GM13977 (cell line): ENCODE measurements at regions not wholly inside any gene's neighbourhood (a gene's known extent, or its start where the extent isn't known, plus 50 kb on each side); places are given as distances from the start of the nearest gene placed in this dataset.

Source experiments
- DNase-seq: peaks from one replicate; pipeline ENCODE4 v3.0.0; 2012; ENCODE audit warnings: low spot score
- CTCF ChIP-seq: IDR thresholded peaks from 2 replicates; pipeline ENCODE4 v1.5.1; 2012; ENCODE audit warnings: mild to moderate bottlenecking, control low read depth; ENCODE audit not compliant: insufficient read depth; ENCODE audit errors: extremely low read depth, missing control alignments
- in situ Hi-C: fragments of 300-500 bp; cut with MboI; formaldehyde crosslinking; loops from one replicate; pipeline ENCODE4 v1.12.0; 2022; ENCODE audit warnings: low sequenced_read_pairs, low pct_unique_long_range_greater_than_20kb, mixed read lengths, inconsistent platforms; ENCODE audit not compliant: unreplicated experiment

DNA sequence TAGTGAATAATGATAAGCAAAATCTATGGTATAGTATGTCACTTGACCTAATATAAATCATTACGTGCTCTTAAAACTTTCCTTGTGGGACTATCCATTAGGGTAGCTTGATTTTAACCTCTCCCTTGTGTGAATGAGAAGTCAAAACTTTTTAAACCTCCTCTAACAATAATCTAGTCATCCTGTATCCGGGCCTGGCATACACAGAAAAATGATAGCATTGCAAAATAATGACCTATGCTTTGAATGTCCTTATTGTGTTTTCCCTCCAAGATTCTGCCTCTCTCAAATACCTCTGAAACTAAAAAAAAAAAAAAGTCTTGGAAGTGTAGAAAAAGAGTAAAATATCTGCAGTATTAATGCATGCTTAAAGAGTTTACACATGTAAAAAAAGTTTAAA lies 250.0 kb upstream of the NDST3 start:
- in situ Hi-C loops = no loop called here
- no peak for DNase-seq
- no peak for TF ChIP-seq CTCF

- in situ Hi-C loops = no loop called here
- TF ChIP-seq CTCF = no peak
- DNase-seq = no peak
Measured at GRCh38 chr4:117786566-117786965, 247.7 kb upstream of the NDST3 start.

DNA sequence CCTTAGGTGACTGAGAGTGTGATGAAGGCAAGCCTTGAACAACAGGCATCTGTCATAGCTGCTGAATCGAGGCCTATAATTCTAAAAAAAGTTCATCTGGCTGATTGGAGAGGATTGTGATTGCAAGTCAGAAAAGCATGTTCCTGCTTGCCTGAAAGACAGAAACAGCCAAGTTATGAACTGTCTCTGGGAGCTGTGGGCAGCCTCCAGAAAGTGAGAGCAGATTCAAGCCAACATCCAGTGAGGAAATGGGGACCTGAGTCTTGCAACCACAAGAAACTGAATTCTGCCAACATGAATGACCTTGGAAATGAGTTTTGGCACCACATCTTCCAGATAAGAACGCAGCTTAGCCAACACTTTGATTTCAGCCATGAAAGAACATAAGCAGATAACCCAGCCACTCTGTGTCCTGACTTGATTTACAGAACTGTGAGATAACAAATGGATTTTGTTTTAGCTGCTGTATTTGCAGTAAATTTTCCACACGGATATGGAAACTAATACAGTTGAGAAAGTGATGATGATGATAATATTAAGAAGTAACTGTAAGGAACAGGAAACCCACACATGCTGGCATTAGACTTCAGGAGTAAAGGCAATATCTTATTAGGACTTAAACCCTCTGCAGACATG lies 240.3 kb upstream of the NDST3 start:
- no peak for DNase-seq
- in situ Hi-C loops = no loop called here
- no peak for TF ChIP-seq CTCF

GRCh38 chr4:117796677-117797076 lies 237.6 kb upstream of the NDST3 start:
- no peak for TF ChIP-seq CTCF
- DNase-seq = no peak
- in situ Hi-C loops = no loop called here

DNA sequence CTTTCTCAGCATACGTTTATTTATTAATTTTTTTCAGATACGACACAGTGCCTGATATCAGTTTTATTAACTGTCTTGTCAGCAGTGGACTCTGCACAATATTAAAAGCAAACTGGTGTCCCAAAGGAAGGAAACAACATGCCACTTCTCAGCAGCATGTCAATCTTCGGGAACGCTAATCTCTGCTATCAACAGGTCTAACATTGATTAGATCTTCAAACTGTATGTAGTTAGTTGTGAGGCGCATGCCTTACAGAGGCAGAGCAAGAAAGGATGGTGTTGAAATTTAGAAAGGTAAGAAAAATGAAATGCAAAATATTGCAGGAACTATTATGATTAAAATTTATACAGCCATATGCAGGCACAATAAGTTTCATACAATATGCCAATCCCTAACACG lies 233.7 kb upstream of the NDST3 start:
- TF ChIP-seq CTCF = no peak
- DNase-seq = no peak
- in situ Hi-C loops = no loop called here

DNA sequence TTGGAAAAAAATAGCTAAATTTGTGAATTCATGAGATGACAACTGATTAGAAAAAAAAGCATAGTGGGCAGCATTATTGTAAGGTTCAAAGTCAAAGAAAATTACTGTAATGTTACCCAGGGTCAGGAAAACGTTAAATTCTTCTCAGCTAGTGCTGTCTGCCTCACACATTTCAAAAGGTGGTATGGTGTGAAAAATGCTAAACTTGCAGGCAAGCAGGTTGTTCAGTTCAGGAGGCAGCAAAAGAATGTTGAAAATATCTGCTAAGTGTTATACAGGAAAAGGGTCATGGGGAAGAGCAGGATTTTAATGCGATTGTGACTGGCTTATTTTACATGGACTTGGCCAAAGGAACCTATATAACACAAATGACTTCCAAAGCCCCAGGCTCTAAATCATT lies 232.5 kb upstream of the NDST3 start:
- no peak for DNase-seq
- in situ Hi-C loops = no loop called here
- no peak for TF ChIP-seq CTCF

GRCh38 chr4:117811731-117812130 lies 222.6 kb upstream of the NDST3 start:
- in situ Hi-C loops = no loop called here
- DNase-seq = no peak
- no peak for TF ChIP-seq CTCF
